ENCODE measurements at regions not wholly inside any gene's neighbourhood (a gene's known extent, or its start where the extent isn't known, plus 50 kb on each side); places are given as distances from the start of the nearest gene placed in this dataset.

- Histone ChIP-seq H3K36me3 (ENCODE audit: control insufficient read depth, low read length) (no peaks in the 10 kb centered on the region), H3K4me2 (ENCODE audit: low read length) (no peak overlapping the region), H3K9me2 (replicated peaks; ENCODE audit: control insufficient read depth, low read length) (no peaks in the 10 kb centered on the region), H3K27me3 (ENCODE audit: control insufficient read depth, low read length) (no peaks in the 10 kb centered on the region), H3K27ac (ENCODE audit: low read depth, low read length) (no peak overlapping the region), H3F3A (ENCODE audit: control insufficient read depth, insufficient read depth) (no peaks in the 10 kb centered on the region), H3K4me3 (ENCODE audit: low read length) (no peak overlapping the region), H3K9me3 (ENCODE audit: control insufficient read depth, insufficient read depth, low read length) (no peaks in the 10 kb centered on the region), H4K20me1 (ENCODE audit: control insufficient read depth, insufficient read depth, low read depth, low read length) (no peaks in the 10 kb centered on the region), H3K4me1 (ENCODE audit: control insufficient read depth, low read length) (no peaks in the 10 kb centered on the region), H3K79me2 (ENCODE audit: control insufficient read depth, low read length) (no peaks in the 10 kb centered on the region)
- TF ChIP-seq EZH2phosphoT487 (IDR thresholded peaks at IDR 0.05; ENCODE audit: borderline replicate concordance, low read length) (no peak), CTCF (IDR thresholded peaks at IDR 0.05; ENCODE audit: low read depth, low read length, poor library complexity, severe bottlenecking) (no peak)
Measured at GRCh38 chr9:129396365-129396708, 218.3 kb upstream of the IER5L start.

- H3K9me3 ChIP-seq (ENCODE audit: control insufficient read depth, insufficient read depth, low read length), result no peaks in the 10 kb centered on the region
- H3K4me2 ChIP-seq (ENCODE audit: low read length), result no peak overlapping the region
- H3K36me3 ChIP-seq (ENCODE audit: control insufficient read depth, low read length), result no peaks in the 10 kb centered on the region
- H3K9me2 ChIP-seq (replicated peaks; ENCODE audit: control insufficient read depth, low read length), result no peaks in the 10 kb centered on the region
- H3K4me1 ChIP-seq (ENCODE audit: control insufficient read depth, low read length), result no peaks in the 10 kb centered on the region
- H3K4me3 ChIP-seq (ENCODE audit: low read length), result no peak overlapping the region
- TF ChIP-seq EZH2phosphoT487 (IDR thresholded peaks at IDR 0.05; ENCODE audit: borderline replicate concordance, low read length) (no peak), CTCF (IDR thresholded peaks at IDR 0.05; ENCODE audit: low read depth, low read length, poor library complexity, severe bottlenecking) (no peak)
- H3F3A ChIP-seq (ENCODE audit: control insufficient read depth, insufficient read depth), result no peaks in the 10 kb centered on the region
- H3K79me2 ChIP-seq (ENCODE audit: control insufficient read depth, low read length), result no peaks in the 10 kb centered on the region
- no peak overlapping the region for H3K27ac ChIP-seq (ENCODE audit: low read depth, low read length)
- H3K27me3 ChIP-seq (ENCODE audit: control insufficient read depth, low read length), result no peaks in the 10 kb centered on the region
- no peaks in the 10 kb centered on the region for H4K20me1 ChIP-seq (ENCODE audit: control insufficient read depth, insufficient read depth, low read depth, low read length)
Measured at GRCh38 chr9:129395633-129396364, 217.7 kb upstream of the IER5L start.

- H3K27ac ChIP-seq (ENCODE audit: low read depth, low read length), result no peak overlapping the region
- H3K36me3 ChIP-seq (ENCODE audit: control insufficient read depth, low read length), result no peaks in the 10 kb centered on the region
- H3K9me2 ChIP-seq (replicated peaks; ENCODE audit: control insufficient read depth, low read length), result no peaks in the 10 kb centered on the region
- H3K4me1 ChIP-seq (ENCODE audit: control insufficient read depth, low read length), result no peaks in the 10 kb centered on the region
- no peak overlapping the region for H3K4me2 ChIP-seq (ENCODE audit: low read length)
- H4K20me1 ChIP-seq (ENCODE audit: control insufficient read depth, insufficient read depth, low read depth, low read length), result no peaks in the 10 kb centered on the region
- TF ChIP-seq EZH2phosphoT487 (IDR thresholded peaks at IDR 0.05; ENCODE audit: borderline replicate concordance, low read length) (no peak), CTCF (IDR thresholded peaks at IDR 0.05; ENCODE audit: low read depth, low read length, poor library complexity, severe bottlenecking) (no peak)
- H3K4me3 ChIP-seq (ENCODE audit: low read length), result no peak overlapping the region
- no peaks in the 10 kb centered on the region for H3K27me3 ChIP-seq (ENCODE audit: control insufficient read depth, low read length)
- H3F3A ChIP-seq (ENCODE audit: control insufficient read depth, insufficient read depth), result no peaks in the 10 kb centered on the region
- H3K9me3 ChIP-seq (ENCODE audit: control insufficient read depth, insufficient read depth, low read length), result no peaks in the 10 kb centered on the region
- H3K79me2 ChIP-seq (ENCODE audit: control insufficient read depth, low read length), result no peaks in the 10 kb centered on the region
Measured at GRCh38 chr9:129394886-129395279, 216.8 kb upstream of the IER5L start.

All from DOHH2 (cell line).